OCI-LY7 (cell line): ENCODE measurements at regions not wholly inside any gene's neighbourhood (a gene's known extent, or its start where the extent isn't known, plus 50 kb on each side); places are given as distances from the start of the nearest gene placed in this dataset.

Experiments
- EZH2phosphoT487 ChIP-seq: fragments of 200-600 bp; sonication (generic); IDR thresholded peaks from 2 replicates; pipeline ENCODE4 v1.6.1; 2018; ENCODE audit warnings: low read depth, borderline replicate concordance, mild to moderate bottlenecking, mixed run types, antibody characterized with exemption, low read length, moderate library complexity, mixed read lengths
- TF ChIP-seq, protein P1 (sequence below): fragments of 200-600 bp; sonication (generic); conservative IDR thresholded peaks from 2 replicates; pipeline ENCODE4 v1.5.1; 2014; ENCODE audit warnings: mild to moderate bottlenecking, antibody characterized with exemption, low read length, moderate library complexity, mixed read lengths

DNA sequence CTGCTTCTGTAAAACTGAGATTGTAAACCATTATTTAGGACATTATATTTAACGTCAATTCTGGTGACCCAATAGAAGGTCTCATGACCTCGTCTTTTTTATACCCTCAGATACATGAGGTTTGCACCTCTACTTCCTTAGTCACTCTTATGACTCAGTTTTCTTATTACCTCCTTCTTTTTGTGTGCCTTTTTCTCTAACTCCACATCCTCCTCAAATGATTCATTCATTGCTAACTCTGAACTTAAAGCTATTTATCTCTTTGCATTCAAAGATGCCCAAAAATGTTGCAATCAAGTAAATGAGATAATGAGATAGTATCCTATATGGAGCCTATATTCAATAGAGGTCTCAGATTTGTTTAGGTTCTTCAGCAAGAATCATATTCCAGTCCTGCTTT lies 121.0 kb upstream of the KYNU start:
- TF ChIP-seq, protein P1, sequence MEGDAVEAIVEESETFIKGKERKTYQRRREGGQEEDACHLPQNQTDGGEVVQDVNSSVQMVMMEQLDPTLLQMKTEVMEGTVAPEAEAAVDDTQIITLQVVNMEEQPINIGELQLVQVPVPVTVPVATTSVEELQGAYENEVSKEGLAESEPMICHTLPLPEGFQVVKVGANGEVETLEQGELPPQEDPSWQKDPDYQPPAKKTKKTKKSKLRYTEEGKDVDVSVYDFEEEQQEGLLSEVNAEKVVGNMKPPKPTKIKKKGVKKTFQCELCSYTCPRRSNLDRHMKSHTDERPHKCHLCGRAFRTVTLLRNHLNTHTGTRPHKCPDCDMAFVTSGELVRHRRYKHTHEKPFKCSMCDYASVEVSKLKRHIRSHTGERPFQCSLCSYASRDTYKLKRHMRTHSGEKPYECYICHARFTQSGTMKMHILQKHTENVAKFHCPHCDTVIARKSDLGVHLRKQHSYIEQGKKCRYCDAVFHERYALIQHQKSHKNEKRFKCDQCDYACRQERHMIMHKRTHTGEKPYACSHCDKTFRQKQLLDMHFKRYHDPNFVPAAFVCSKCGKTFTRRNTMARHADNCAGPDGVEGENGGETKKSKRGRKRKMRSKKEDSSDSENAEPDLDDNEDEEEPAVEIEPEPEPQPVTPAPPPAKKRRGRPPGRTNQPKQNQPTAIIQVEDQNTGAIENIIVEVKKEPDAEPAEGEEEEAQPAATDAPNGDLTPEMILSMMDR: no peak
- no peak for TF ChIP-seq EZH2phosphoT487
